ENCODE measurements at regions not wholly inside any gene's neighbourhood (a gene's known extent, or its start where the extent isn't known, plus 50 kb on each side); places are given as distances from the start of the nearest gene placed in this dataset.

DNA sequence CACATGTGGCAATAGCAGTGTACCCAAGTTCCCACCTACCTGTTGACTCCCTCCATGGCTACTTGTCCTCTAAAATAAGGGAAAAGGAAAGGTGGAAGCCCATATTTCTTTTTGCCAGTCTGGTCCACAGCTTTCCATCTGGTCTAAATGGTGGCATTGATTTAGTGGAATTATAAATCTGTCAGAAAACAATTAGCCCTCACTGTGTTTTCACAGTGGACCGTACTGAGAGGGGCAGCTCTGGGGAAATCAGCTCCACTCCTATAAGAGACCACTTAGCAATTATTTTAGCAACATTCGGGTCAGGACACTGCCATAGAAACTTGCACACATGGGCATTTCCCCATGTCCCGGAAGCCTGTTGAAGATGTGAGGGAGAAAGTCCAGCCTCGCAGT is 653.4 kb upstream of the MARCKS start:
- TF ChIP-seq SMC3 (IDR thresholded peaks at IDR 0.05; ENCODE audit: low read depth, low read length) (no peak), POLR2AphosphoS5 (IDR thresholded peaks at IDR 0.05; ENCODE audit: low read depth, low read length) (no peak), CTCF (IDR thresholded peaks at IDR 0.05) (no peak), RAD21 (IDR thresholded peaks at IDR 0.05; ENCODE audit: low read length) (no peak), SIN3A (IDR thresholded peaks at IDR 0.05; ENCODE audit: borderline replicate concordance, low read depth, low read length) (no peak), MAX (IDR thresholded peaks at IDR 0.05; ENCODE audit: low read depth) (no peak), USF1 (IDR thresholded peaks at IDR 0.05; ENCODE audit: borderline replicate concordance, low read depth) (no peak), EZH2phosphoT487 (IDR thresholded peaks at IDR 0.05; ENCODE audit: borderline replicate concordance, low read depth) (no peak), MXI1 (IDR thresholded peaks at IDR 0.05; ENCODE audit: low read depth, low read length) (no peak)

All from SK-N-SH (cell line).